DND-41 (cell line): ENCODE measurements at regions not wholly inside any gene's neighbourhood (a gene's known extent, or its start where the extent isn't known, plus 50 kb on each side); places are given as distances from the start of the nearest gene placed in this dataset.
"Not testable (repeated sequence)": the region's sequence is repeated elsewhere in the genome, so short reads cannot be mapped to it uniquely, and the experiment has no call there.

Experiments used
- ATAC-seq: fragments of 200-7000 bp; cut with Tn5 transposase; 3 replicates; pipeline ENCODE4 v1.9.1; 2021; ENCODE audit warnings: low read depth; ENCODE audit not compliant: insufficient read depth
- DNase-seq: peaks from one replicate; pipeline ENCODE4 v3.0.0-alpha.2; 2020
- H2AFZ ChIP-seq: 2 replicates; pipeline ENCODE4 v1.6.0; 2012; ENCODE audit warnings: low read depth, low read length
- H3K27ac ChIP-seq: 2 replicates; pipeline ENCODE4 v1.5.1; 2012; ENCODE audit warnings: low read length, inconsistent platforms
- H3K27me3 ChIP-seq: fragments of 200-600 bp; sonication (generic); 2 replicates; pipeline ENCODE4 v1.6.0; 2012; ENCODE audit warnings: low read length, mild to moderate bottlenecking, inconsistent platforms; ENCODE audit not compliant: insufficient read depth, poor library complexity
- H3K36me3 ChIP-seq: 2 replicates; pipeline ENCODE4 v1.5.1; 2012; ENCODE audit warnings: low read length, inconsistent platforms; ENCODE audit not compliant: insufficient read depth
- H3K4me1 ChIP-seq: 2 replicates; pipeline ENCODE4 v1.5.1; 2012; ENCODE audit warnings: mild to moderate bottlenecking, low read length; ENCODE audit not compliant: insufficient read depth
- H3K4me2 ChIP-seq: 2 replicates; pipeline ENCODE4 v1.6.0; 2012; ENCODE audit warnings: mild to moderate bottlenecking, moderate library complexity, low read length, inconsistent platforms; ENCODE audit not compliant: insufficient read depth
- H3K4me3 ChIP-seq, 2 experiments: fragments of 200-600 bp in 1 of 2; shearing (Covaris generic) in 1 of 2; 2 replicates each; pipeline ENCODE4 v1.5.1; 2012 to 2016; ENCODE audit warnings: inconsistent platforms in 2 of 2, low read length in 2 of 2, mild to moderate bottlenecking in 2 of 2, low read depth in 1 of 2, moderate library complexity in 1 of 2
- H3K79me2 ChIP-seq: 2 replicates; pipeline ENCODE4 v1.6.0; 2012; ENCODE audit warnings: low read length, inconsistent platforms; ENCODE audit not compliant: insufficient read depth
- H3K9ac ChIP-seq: 2 replicates; pipeline ENCODE4 v1.6.0; 2012; ENCODE audit warnings: low read depth, mild to moderate bottlenecking, inconsistent platforms, low read length, moderate library complexity
- H3K9me3 ChIP-seq: 2 replicates; pipeline ENCODE4 v1.5.1; 2012; ENCODE audit warnings: low read length, moderate library complexity, mild to moderate bottlenecking, inconsistent platforms; ENCODE audit not compliant: insufficient read depth, severe bottlenecking
- H4K20me1 ChIP-seq: 2 replicates; pipeline ENCODE4 v1.6.0; 2012; ENCODE audit warnings: low read length; ENCODE audit not compliant: insufficient read depth
- EZH2 ChIP-seq: IDR thresholded peaks from 3 replicates; pipeline ENCODE4 v1.6.1; 2012; ENCODE audit warnings: borderline replicate concordance, low read depth, mild to moderate bottlenecking, moderate library complexity, low read length, inconsistent platforms; ENCODE audit not compliant: severe bottlenecking
- TF ChIP-seq, protein P1 (sequence below): IDR thresholded peaks from 2 replicates; pipeline ENCODE4 v1.5.1; 2012; ENCODE audit warnings: borderline replicate concordance, low read length, moderate library complexity, mild to moderate bottlenecking; ENCODE audit not compliant: poor library complexity, severe bottlenecking; ENCODE audit errors: extremely low read depth

DNA sequence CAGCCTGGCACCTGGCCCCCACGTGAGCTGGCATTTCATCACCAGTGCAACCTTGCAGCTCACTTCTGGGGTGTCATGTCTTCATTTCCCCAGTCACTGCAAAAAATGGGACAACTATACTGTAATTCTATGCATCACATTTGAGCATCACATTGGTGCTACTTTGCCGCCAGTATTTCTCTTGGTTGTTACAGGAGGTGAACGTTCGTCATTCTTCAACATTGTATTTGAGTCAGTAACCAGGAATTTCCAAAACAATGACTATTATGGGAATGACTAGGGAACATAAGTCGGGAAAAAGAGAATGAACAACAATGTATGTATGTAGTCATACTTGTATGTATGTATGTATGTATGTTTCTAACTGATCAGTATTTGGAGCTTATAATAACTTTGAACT is 1278.0 kb downstream of the EFNA5 start:
- TF ChIP-seq, protein P1, sequence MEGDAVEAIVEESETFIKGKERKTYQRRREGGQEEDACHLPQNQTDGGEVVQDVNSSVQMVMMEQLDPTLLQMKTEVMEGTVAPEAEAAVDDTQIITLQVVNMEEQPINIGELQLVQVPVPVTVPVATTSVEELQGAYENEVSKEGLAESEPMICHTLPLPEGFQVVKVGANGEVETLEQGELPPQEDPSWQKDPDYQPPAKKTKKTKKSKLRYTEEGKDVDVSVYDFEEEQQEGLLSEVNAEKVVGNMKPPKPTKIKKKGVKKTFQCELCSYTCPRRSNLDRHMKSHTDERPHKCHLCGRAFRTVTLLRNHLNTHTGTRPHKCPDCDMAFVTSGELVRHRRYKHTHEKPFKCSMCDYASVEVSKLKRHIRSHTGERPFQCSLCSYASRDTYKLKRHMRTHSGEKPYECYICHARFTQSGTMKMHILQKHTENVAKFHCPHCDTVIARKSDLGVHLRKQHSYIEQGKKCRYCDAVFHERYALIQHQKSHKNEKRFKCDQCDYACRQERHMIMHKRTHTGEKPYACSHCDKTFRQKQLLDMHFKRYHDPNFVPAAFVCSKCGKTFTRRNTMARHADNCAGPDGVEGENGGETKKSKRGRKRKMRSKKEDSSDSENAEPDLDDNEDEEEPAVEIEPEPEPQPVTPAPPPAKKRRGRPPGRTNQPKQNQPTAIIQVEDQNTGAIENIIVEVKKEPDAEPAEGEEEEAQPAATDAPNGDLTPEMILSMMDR = no peak
- TF ChIP-seq EZH2 = no peak
- DNase-seq (no peak), ATAC-seq (no peak)
- Histone ChIP-seq H3K4me1 (no peaks in the 10 kb centered on the region), H3K79me2 (no peaks in the 10 kb centered on the region), H3K27me3 (no peaks in the 10 kb centered on the region), H3K9me3 (no peaks in the 10 kb centered on the region), H3K4me3 (no peak overlapping the region), H3K36me3 (no peaks in the 10 kb centered on the region), H2AFZ (no peak overlapping the region), H3K9ac (no peak overlapping the region), H4K20me1 (no peaks in the 10 kb centered on the region), H3K4me2 (no peak overlapping the region), H3K27ac (no peak overlapping the region)

DNA sequence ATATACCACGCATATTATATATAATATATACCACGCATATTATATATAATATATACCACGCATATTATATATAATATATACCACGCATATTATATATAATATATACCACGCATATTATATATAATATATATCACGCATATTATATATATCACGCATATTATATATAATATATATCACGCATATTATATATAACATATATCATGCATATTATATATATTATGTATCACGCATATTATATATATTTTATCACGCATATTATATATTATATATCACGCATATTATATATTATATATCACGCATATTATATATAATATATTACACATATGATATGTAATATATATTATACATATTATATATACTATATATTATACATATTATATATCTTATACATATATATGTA is 1283.0 kb downstream of the EFNA5 start:
- not testable (repeated sequence) for H3K79me2 ChIP-seq, H4K20me1 ChIP-seq, H3K27me3 ChIP-seq, ATAC-seq, DNase-seq, H3K4me3 ChIP-seq, H2AFZ ChIP-seq, H3K4me1 ChIP-seq, H3K36me3 ChIP-seq, H3K9ac ChIP-seq, H3K9me3 ChIP-seq, H3K27ac ChIP-seq, H3K4me2 ChIP-seq

DNA sequence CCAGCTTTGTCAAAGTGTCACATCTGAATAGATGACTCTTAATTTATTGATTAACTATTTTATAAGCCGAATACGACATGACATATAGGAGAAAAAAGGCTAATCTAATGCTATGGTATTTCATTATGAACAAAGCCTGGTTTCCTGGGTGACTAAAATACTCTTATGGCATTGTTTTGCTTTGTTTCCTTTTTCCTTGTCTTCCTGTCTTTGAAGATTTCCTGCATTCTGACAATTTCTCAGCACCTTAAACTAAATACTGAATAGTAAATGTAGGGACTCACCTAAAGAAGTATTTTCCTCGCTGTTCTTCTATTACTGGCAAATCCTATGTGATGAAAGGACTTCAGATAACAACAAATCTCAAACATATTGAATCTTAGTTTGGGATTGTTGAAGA is 1284.5 kb downstream of the EFNA5 start:
- DNase-seq = no peak
- H2AFZ ChIP-seq = no peak overlapping the region
- H3K79me2 ChIP-seq = no peaks in the 10 kb centered on the region
- H3K27me3 ChIP-seq = no peaks in the 10 kb centered on the region
- no peak overlapping the region for H3K4me3 ChIP-seq
- H3K36me3 ChIP-seq = no peaks in the 10 kb centered on the region
- no peaks in the 10 kb centered on the region for H3K9me3 ChIP-seq
- no peak for ATAC-seq
- no peak overlapping the region for H3K27ac ChIP-seq
- no peak overlapping the region for H3K9ac ChIP-seq
- no peaks in the 10 kb centered on the region for H3K4me1 ChIP-seq
- TF ChIP-seq EZH2 = no peak
- TF ChIP-seq, protein P1 = no peak
- no peak overlapping the region for H3K4me2 ChIP-seq
- H4K20me1 ChIP-seq = no peaks in the 10 kb centered on the region

DNA sequence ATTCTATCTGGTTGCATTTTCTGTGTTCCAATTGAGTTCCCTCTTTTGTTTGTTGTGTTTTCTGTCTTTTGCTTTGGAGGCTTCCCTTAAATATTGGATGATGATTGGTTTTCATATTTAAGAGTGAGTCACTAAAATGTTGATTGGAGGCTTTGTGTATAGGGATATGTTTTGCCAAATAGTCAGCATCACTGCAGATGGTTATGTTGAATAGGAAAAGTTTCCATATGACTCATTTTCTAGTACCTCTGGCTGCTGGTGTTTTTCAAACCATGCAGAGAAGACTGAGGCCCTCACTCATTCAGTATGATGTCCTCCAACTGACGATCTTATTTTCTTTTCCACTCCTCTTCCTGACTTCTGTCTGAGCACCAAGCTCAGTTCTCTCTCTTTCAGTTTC is 1290.0 kb downstream of the EFNA5 start:
- Histone ChIP-seq H3K4me3 (no peak overlapping the region), H3K4me1 (no peaks in the 10 kb centered on the region), H2AFZ (no peak overlapping the region), H3K27ac (no peak overlapping the region), H4K20me1 (no peaks in the 10 kb centered on the region), H3K9ac (no peak overlapping the region), H3K4me2 (no peak overlapping the region), H3K9me3 (no peaks in the 10 kb centered on the region), H3K27me3 (no peaks in the 10 kb centered on the region), H3K79me2 (no peaks in the 10 kb centered on the region), H3K36me3 (no peaks in the 10 kb centered on the region)
- no peak for ATAC-seq
- no peak for DNase-seq
- TF ChIP-seq EZH2 = no peak
- TF ChIP-seq, protein P1 = no peak
